Duodenal mucosa (tissue), 2 donors: ENCODE measurements at regions not wholly inside any gene's neighbourhood (a gene's known extent, or its start where the extent isn't known, plus 50 kb on each side); places are given as distances from the start of the nearest gene placed in this dataset.

Experiments
- H3K27ac ChIP-seq: one replicate; pipeline ENCODE4 v1.7.0; 2013; ENCODE audit warnings: low read depth, low read length
- H3K27me3 ChIP-seq, 2 donors: one replicate each; pipeline ENCODE4 v1.7.0; 2013; ENCODE audit warnings: low read length in 2 of 2, control low read depth in 1 of 2; ENCODE audit not compliant: insufficient read depth in 2 of 2, control insufficient read depth in 1 of 2
- H3K36me3 ChIP-seq, 2 donors: one replicate each; pipeline ENCODE4 v1.7.0; 2013; ENCODE audit warnings: low read length in 2 of 2, control low read depth in 1 of 2; ENCODE audit not compliant: insufficient read depth in 2 of 2, control insufficient read depth in 1 of 2
- H3K4me1 ChIP-seq, 2 donors: one replicate each; pipeline ENCODE4 v1.7.0; 2013; ENCODE audit warnings: low read length in 2 of 2, control low read depth in 1 of 2; ENCODE audit not compliant: insufficient read depth in 2 of 2, control insufficient read depth in 1 of 2
- H3K4me3 ChIP-seq, 2 donors: one replicate each; pipeline ENCODE4 v1.7.0; 2013; ENCODE audit warnings: low read length in 2 of 2, low read depth in 1 of 2
- H3K9ac ChIP-seq, 2 donors: one replicate each; pipeline ENCODE4 v1.7.0; 2013; ENCODE audit warnings: low read length in 2 of 2, low read depth in 1 of 2
- H3K9me3 ChIP-seq, 2 donors: one replicate each; pipeline ENCODE4 v1.7.0; 2013; ENCODE audit warnings: low read length in 2 of 2, control low read depth in 1 of 2; ENCODE audit not compliant: control insufficient read depth in 1 of 2

GRCh38 chr4:126960760-126961159 is 672.0 kb upstream of the INTU start:
- no peaks in the 10 kb centered on the region for H3K36me3 ChIP-seq
- H3K9me3 ChIP-seq = peaks cover 0 to 3% of the 10 kb centered on the region in 2 donors
- no peaks in the 10 kb centered on the region for H3K4me1 ChIP-seq
- H3K27me3 ChIP-seq = no peaks in the 10 kb centered on the region
- H3K4me3 ChIP-seq = no peak overlapping the region
- H3K9ac ChIP-seq = no peak overlapping the region
- H3K27ac ChIP-seq = no peak overlapping the region

- H3K9me3 ChIP-seq = no peaks in the 10 kb centered on the region
- H3K27me3 ChIP-seq = no peaks in the 10 kb centered on the region
- H3K27ac ChIP-seq = no peak overlapping the region
- no peaks in the 10 kb centered on the region for H3K4me1 ChIP-seq
- no peaks in the 10 kb centered on the region for H3K36me3 ChIP-seq
- H3K9ac ChIP-seq = no peak overlapping the region
- H3K4me3 ChIP-seq = no peak overlapping the region
Measured at GRCh38 chr4:126961661-126962060, 671.1 kb upstream of the INTU start.

DNA sequence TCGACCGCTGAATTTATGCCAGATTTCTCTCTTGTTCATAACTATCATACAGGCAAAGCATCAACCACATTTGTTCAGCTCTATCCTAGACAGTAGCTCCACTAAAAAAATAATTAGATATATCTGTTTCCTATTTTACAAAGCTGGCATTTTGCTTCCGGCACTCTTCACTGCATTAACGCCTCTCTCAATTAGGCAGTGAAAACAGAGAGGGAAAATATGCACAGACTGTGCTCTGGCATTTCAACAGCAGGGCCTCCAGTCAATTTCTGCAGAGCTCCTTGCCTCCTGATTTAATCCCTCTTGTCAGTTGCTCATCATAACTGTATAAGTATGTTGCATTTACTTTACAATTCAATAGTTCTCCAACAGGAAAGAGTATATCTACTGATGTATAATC is 666.9 kb upstream of the INTU start:
- Histone ChIP-seq H3K27ac (no peak overlapping the region), H3K4me3 (no peak overlapping the region), H3K4me1 (no peaks in the 10 kb centered on the region), H3K9me3 (no peaks in the 10 kb centered on the region), H3K36me3 (no peaks in the 10 kb centered on the region), H3K27me3 (no peaks in the 10 kb centered on the region), H3K9ac (no peak overlapping the region)

DNA sequence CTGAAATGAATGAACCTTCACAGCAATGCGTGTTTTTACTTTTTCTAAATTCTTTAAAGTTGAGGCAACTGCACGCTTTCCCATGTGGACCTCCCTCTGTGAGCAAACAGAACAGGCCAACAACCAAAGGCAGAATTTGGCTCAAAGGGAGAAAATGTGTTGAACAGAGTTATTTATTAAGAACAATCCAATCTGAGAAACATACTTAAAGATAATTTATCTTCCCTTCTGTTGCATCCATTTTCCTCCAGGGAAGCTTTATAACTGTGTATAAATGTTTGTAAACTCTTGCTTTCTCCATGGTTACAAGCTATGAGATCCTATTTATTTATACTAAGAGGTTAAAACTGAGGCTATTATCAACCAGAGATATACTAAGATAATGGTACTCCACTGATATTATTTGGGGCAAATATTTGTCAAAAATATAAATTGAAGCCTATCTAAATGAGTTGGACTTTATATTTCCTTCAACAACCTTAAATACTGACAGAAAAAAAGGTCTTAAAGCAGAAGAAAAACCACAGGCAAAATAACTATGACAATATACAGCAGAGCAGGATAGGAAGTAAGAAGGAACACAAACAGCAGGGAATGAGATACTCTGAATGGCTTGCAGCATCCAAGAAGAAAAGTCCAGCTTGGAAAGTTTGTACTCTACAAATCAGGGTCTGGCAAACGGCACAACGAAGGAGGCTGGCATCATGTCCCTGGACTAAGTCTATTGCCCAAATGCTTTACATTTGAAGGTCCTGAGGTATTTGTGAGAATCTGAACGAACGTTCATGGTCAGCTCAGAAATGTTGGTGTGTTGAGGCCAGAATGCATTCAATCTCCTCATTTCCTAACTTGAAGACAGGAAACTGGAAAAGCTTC is 663.2 kb upstream of the INTU start:
- Histone ChIP-seq H3K36me3 (no peaks in the 10 kb centered on the region), H3K27me3 (no peaks in the 10 kb centered on the region), H3K9ac (no peak overlapping the region), H3K27ac (no peak overlapping the region), H3K4me1 (no peaks in the 10 kb centered on the region), H3K9me3 (peaks cover 0 to 3% of the 10 kb centered on the region in 2 donors), H3K4me3 (no peak overlapping the region)

DNA sequence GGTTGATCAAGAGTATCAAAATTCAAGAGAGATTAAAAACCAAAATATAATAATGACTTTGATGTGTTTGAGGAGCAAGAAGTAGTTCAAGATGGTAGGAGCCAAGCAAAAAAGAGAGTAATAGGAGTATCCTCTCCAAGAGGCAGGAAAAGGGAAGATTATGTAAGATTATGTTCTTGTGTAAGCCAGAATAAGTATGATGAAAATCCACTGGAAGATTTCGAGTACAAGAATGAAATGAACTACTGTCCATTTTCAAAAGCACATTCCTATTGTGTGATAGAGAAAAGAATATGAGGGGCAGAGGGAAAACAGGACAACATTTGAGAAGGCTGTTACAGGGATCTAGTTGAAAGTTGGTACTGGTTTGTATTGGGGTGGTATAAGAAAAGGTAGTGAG is 659.6 kb upstream of the INTU start:
- Histone ChIP-seq H3K9ac (no peak overlapping the region), H3K9me3 (peaks cover 0 to 3% of the 10 kb centered on the region in 2 donors), H3K27ac (no peak overlapping the region), H3K4me3 (no peak overlapping the region), H3K36me3 (no peaks in the 10 kb centered on the region), H3K27me3 (no peaks in the 10 kb centered on the region), H3K4me1 (no peaks in the 10 kb centered on the region)

DNA sequence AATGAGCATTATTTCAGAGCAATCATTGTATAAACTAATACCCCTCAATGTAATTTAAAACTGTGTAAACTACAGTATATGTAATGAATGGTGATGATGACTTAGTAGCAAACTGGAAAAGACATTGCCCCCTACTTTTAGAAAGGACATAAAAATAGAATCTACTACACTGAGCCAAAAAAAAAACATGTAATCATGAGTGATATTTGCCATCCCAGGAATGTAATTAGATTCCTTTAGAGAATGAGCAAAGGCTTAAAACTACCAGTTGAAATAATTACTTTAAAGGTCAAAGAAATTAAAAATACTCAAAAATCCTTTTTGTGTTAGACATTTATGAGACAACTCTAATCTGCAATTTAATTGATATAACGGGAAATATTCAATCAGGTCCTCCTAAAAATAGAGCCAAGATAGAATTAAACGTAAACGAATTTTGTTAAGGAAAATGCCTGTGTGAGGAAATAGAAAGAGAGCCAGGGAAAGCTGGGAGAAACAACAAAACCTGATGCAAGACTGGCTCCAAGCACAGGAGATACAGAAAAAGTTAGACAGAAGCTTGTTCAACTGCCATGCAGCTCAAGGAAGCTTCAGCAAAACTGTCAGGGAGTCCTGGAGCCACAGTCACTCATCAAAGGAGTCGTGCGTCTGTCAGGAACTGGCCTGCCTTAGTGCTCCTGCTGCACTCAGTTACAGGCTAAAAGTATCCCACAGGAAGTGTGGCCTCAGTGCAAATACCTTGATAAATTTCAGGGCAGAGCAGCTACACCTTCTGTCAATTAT is 655.7 kb upstream of the INTU start:
- H3K27me3 ChIP-seq = no peaks in the 10 kb centered on the region
- no peak overlapping the region for H3K4me3 ChIP-seq
- no peak overlapping the region for H3K27ac ChIP-seq
- no peaks in the 10 kb centered on the region for H3K4me1 ChIP-seq
- H3K9me3 ChIP-seq = peaks cover 0 to 3% of the 10 kb centered on the region in 2 donors
- no peak overlapping the region for H3K9ac ChIP-seq
- no peaks in the 10 kb centered on the region for H3K36me3 ChIP-seq

GRCh38 chr4:126986005-126986404 is 646.8 kb upstream of the INTU start:
- no peaks in the 10 kb centered on the region for H3K36me3 ChIP-seq
- H3K4me3 ChIP-seq = no peak overlapping the region
- H3K4me1 ChIP-seq = no peaks in the 10 kb centered on the region
- peaks cover 0 to 13% of the 10 kb centered on the region in 2 donors for H3K9me3 ChIP-seq
- no peaks in the 10 kb centered on the region for H3K27me3 ChIP-seq
- H3K27ac ChIP-seq = no peak overlapping the region
- H3K9ac ChIP-seq = no peak overlapping the region

- H3K4me3 ChIP-seq = no peak overlapping the region
Measured at GRCh38 chr4:126986828-126987227, 645.9 kb upstream of the INTU start.

DNA sequence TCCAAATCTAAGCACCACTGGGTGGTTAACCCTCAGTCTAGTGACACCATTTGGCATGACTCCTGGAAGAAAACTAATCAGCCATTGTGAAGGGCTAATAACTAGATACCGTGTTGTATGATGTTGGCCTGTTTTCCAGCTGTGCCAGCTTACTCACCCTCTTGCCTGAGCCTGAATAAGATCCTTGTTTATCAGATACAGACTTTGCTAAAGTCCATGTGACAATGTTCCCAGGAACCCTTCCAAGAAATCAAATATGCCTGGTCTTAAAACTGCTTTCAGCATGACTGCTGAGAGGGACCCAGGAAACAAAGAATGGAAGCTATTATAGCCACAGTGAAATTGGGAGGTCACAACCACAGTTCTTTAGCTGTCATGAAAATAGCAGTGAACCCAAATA is 640.8 kb upstream of the INTU start:
- no peaks in the 10 kb centered on the region for H3K27me3 ChIP-seq
- H3K9ac ChIP-seq = no peak overlapping the region
- no peaks in the 10 kb centered on the region for H3K4me1 ChIP-seq
- H3K27ac ChIP-seq = no peak overlapping the region
- no peaks in the 10 kb centered on the region for H3K9me3 ChIP-seq
- H3K36me3 ChIP-seq = no peaks in the 10 kb centered on the region
- H3K4me3 ChIP-seq = no peak overlapping the region

More at GRCh38 chr4:126986828-126987227, 645.9 kb upstream of the INTU start:
- Histone ChIP-seq H3K9me3 (peaks cover 0 to 13% of the 10 kb centered on the region in 2 donors), H3K27me3 (no peaks in the 10 kb centered on the region), H3K4me1 (no peaks in the 10 kb centered on the region), H3K36me3 (no peaks in the 10 kb centered on the region), H3K27ac (no peak overlapping the region), H3K9ac (no peak overlapping the region)

DNA sequence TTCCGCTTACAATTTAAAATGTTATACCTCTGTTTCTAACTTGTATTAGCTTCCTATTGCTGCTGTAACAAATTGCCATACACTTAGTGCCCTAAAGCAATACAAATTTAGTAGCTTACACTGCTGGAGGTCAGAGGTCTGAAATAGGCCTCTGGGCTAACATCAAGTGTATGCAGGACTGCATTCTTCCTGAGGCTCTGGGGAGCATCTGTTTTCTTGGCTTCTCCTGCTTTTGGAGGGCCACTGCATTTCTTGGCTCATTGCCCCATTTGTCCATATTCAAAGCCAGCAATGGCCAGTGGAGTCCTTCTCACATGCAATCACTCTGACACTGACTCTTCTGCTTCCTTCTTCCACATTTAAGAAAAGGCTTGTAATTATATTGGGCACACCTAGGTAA is 639.8 kb upstream of the INTU start:
- Histone ChIP-seq H3K4me3 (no peak overlapping the region), H3K4me1 (no peaks in the 10 kb centered on the region), H3K36me3 (no peaks in the 10 kb centered on the region), H3K27ac (no peak overlapping the region), H3K9ac (no peak overlapping the region), H3K27me3 (no peaks in the 10 kb centered on the region), H3K9me3 (no peaks in the 10 kb centered on the region)
